ENCODE measurements at regions not wholly inside any gene's neighbourhood (a gene's known extent, or its start where the extent isn't known, plus 50 kb on each side); places are given as distances from the start of the nearest gene placed in this dataset.

GRCh38 chr1:96187020-96187419, 534.6 kb upstream of the PTBP2 start:
- no peak for TF ChIP-seq CTCF (IDR thresholded peaks at IDR 0.05)
- no peak for TF ChIP-seq POLR2A (IDR thresholded peaks at IDR 0.05)

All from sigmoid colon (tissue), 3 donors.